ENCODE measurements at regions not wholly inside any gene's neighbourhood (a gene's known extent, or its start where the extent isn't known, plus 50 kb on each side); places are given as distances from the start of the nearest gene placed in this dataset.
"Not testable (repeated sequence)": the region's sequence is repeated elsewhere in the genome, so short reads cannot be mapped to it uniquely, and the experiment has no call there.

GRCh38 chr6:69571234-69571633, 225.6 kb downstream of the LMBRD1 start (continued):
- TF ChIP-seq ZNF140 (tag by site-specific recombination; IDR thresholded peaks at IDR 0.05) = no peak
- no peak for TF ChIP-seq ZNF335 (tag by site-specific recombination; conservative IDR thresholded peaks at IDR 0.05)
- TF ChIP-seq ZBTB8A (tag by site-specific recombination; IDR thresholded peaks at IDR 0.05) = no peak
- no peak for TF ChIP-seq ZBTB6 (tag by site-specific recombination; IDR thresholded peaks at IDR 0.05)
- TF ChIP-seq ZSCAN16 (tag by site-specific recombination; IDR thresholded peaks at IDR 0.05) = no peak
- no peak for TF ChIP-seq ZNF501 (tag by site-specific recombination; IDR thresholded peaks at IDR 0.05)

- ChIA-PET POLR2A (no interaction called here), CTCF (interaction anchor here (0.6 to 1.2 kb wide), 2 partner anchors 69 to 596 kb away, joined by 3 read pairs; no protein-coding TSS in a partner anchor)
- no peaks in the 10 kb centered on the region for H3K36me3 ChIP-seq (ENCODE audit: control insufficient read depth in 2 of 2, insufficient read depth in 1 of 2, low read length in 2 of 2)
- no peak for TF ChIP-seq GFI1B (tag by site-specific recombination; IDR thresholded peaks at IDR 0.05)
- TF ChIP-seq ZNF600 (tag by site-specific recombination; IDR thresholded peaks at IDR 0.05) = no peak
- TF ChIP-seq ZNF645 (tag by site-specific recombination; IDR thresholded peaks at IDR 0.05) = no peak
- TF ChIP-seq KLF17 (tag by site-specific recombination; IDR thresholded peaks at IDR 0.05) = no peak
- no peak overlapping the region for H3K27ac ChIP-seq (ENCODE audit: extremely low read depth, low read depth, low read length)
- no peak overlapping the region for H3K4me3 ChIP-seq (ENCODE audit: low read depth, low read length)
- H3K4me1 ChIP-seq (ENCODE audit: control insufficient read depth, insufficient read depth, low read length) = no peaks in the 10 kb centered on the region
- no peaks in the 10 kb centered on the region for H3K9me3 ChIP-seq (ENCODE audit: control insufficient read depth, insufficient read depth, low read depth, low read length)
Observed at GRCh38 chr6:69570106-69570505, 226.7 kb downstream of the LMBRD1 start.

- H3K4me1 ChIP-seq (ENCODE audit: control insufficient read depth, insufficient read depth, low read length); H3K36me3 ChIP-seq (ENCODE audit: control insufficient read depth in 2 of 2, insufficient read depth in 1 of 2, low read length in 2 of 2); H3K9me3 ChIP-seq (ENCODE audit: control insufficient read depth, insufficient read depth, low read depth, low read length); H3K27ac ChIP-seq (ENCODE audit: extremely low read depth, low read depth, low read length); POLR2A ChIA-PET; H3K4me3 ChIP-seq (ENCODE audit: low read depth, low read length): not testable (repeated sequence)
- CTCF ChIA-PET = interaction anchor here (0.6 kb wide), 1 partner anchor 877 kb away, joined by 3 read pairs; no protein-coding TSS in a partner anchor
Observed at GRCh38 chr6:69560597-69560996, 236.2 kb downstream of the LMBRD1 start.

GRCh38 chr6:69555088-69555638, 241.6 kb downstream of the LMBRD1 start:
- no peak overlapping the region for H3K4me3 ChIP-seq (ENCODE audit: low read depth, low read length)
- TF ChIP-seq ZNF211 (tag by site-specific recombination; IDR thresholded peaks at IDR 0.05; ENCODE audit: low read depth) (no peak), ZNF174 (tag by site-specific recombination; IDR thresholded peaks at IDR 0.05) (no peak), SP7 (tag by site-specific recombination; IDR thresholded peaks at IDR 0.05) (no peak), AEBP2 (tag by site-specific recombination; IDR thresholded peaks at IDR 0.05; ENCODE audit: borderline replicate concordance) (no peak), BCL11A (tag by site-specific recombination; IDR thresholded peaks at IDR 0.05; ENCODE audit: low read depth) (no peak), ZNF501 (tag by site-specific recombination; IDR thresholded peaks at IDR 0.05) (no peak), KLF1 (tag by site-specific recombination; IDR thresholded peaks at IDR 0.05) (no peak), SCRT2 (tag by site-specific recombination; IDR thresholded peaks at IDR 0.05) (no peak)
- no peaks in the 10 kb centered on the region for H3K4me1 ChIP-seq (ENCODE audit: control insufficient read depth, insufficient read depth, low read length)
- POLR2A ChIA-PET = no interaction called here
- no peak overlapping the region for H3K27ac ChIP-seq (ENCODE audit: extremely low read depth, low read depth, low read length)
- no peaks in the 10 kb centered on the region for H3K9me3 ChIP-seq (ENCODE audit: control insufficient read depth, insufficient read depth, low read depth, low read length)
- no peaks in the 10 kb centered on the region for H3K36me3 ChIP-seq (ENCODE audit: control insufficient read depth in 2 of 2, insufficient read depth in 1 of 2, low read length in 2 of 2)
- CTCF ChIA-PET = no interaction called here
